IMR-90 (cell line): ENCODE measurements at regions not wholly inside any gene's neighbourhood (a gene's known extent, or its start where the extent isn't known, plus 50 kb on each side); places are given as distances from the start of the nearest gene placed in this dataset.

ENCODE experiments used
- ATAC-seq: fragments of 200-7000 bp; cut with Tn5 transposase; 2 replicates; pipeline ENCODE4 v1.9.1; 2020; ENCODE audit warnings: low read depth, mild to moderate bottlenecking, moderate library complexity
- BruUV-seq: library from RNA; stranded (reverse); fragments of 400-500 nt; replicated peaks from 2 replicates; lab custom pipeline; 2021; lab: Mats Ljungman, UMichigan
- CTCF ChIA-PET: fragments of 300-600 bp; formaldehyde crosslinking; extraction: SDS; loops from one replicate; lab custom pipeline; 2021; ENCODE audit warnings: antibody characterized with exemption; lab: Yijun Ruan, JAX
- POLR2A ChIA-PET: fragments of 300-600 bp; sonication (Branson Sonifier 250); formaldehyde crosslinking; loops from one replicate; lab custom pipeline; 2022; ENCODE audit warnings: antibody characterized with exemption; ENCODE audit not compliant: unreplicated experiment; lab: Charles Lee
- DNase-seq: peaks from one replicate; pipeline ENCODE4 v3.0.0; 2013
- H2AFZ ChIP-seq: replicated peaks from 2 replicates; pipeline ENCODE3; 2013; ENCODE audit warnings: low read length, mild to moderate bottlenecking; ENCODE audit not compliant: poor library complexity
- H2AK5ac ChIP-seq: 2 replicates; pipeline ENCODE4 v1.6.1; 2013; ENCODE audit warnings: low read depth, low read length, inconsistent platforms
- H2AK9ac ChIP-seq: replicated peaks from 2 replicates; pipeline ENCODE3; 2013; ENCODE audit warnings: mild to moderate bottlenecking, low read depth, low read length, moderate library complexity; ENCODE audit not compliant: poor library complexity
- H2BK120ac ChIP-seq: 2 replicates; pipeline ENCODE4 v1.6.1; 2013; ENCODE audit warnings: low read depth, low read length, inconsistent platforms
- H2BK15ac ChIP-seq: 3 replicates; pipeline ENCODE4 v1.6.1; 2013; ENCODE audit warnings: low read depth, low read length, inconsistent platforms
- H2BK20ac ChIP-seq: 2 replicates; pipeline ENCODE4 v1.6.1; 2013; ENCODE audit warnings: low read depth, mild to moderate bottlenecking, inconsistent platforms, low read length, moderate library complexity
- H2BK5ac ChIP-seq: 2 replicates; pipeline ENCODE4 v1.6.1; 2013; ENCODE audit warnings: mild to moderate bottlenecking, low read depth, low read length, inconsistent platforms; ENCODE audit not compliant: poor library complexity, severe bottlenecking
- H3K14ac ChIP-seq: replicated peaks from 2 replicates; pipeline ENCODE4 v1.6.1; 2013; ENCODE audit warnings: low read depth, low read length, inconsistent platforms
- H3K18ac ChIP-seq: 2 replicates; pipeline ENCODE4 v1.6.1; 2013; ENCODE audit warnings: low read depth, low read length, control low read depth
- H3K23ac ChIP-seq: 2 replicates; pipeline ENCODE4 v1.6.1; 2013; ENCODE audit warnings: low read depth, low read length, inconsistent platforms
- H3K27ac ChIP-seq: 2 replicates; pipeline ENCODE4 v1.5.1; 2013; ENCODE audit warnings: mild to moderate bottlenecking, control low read depth, low read length; ENCODE audit not compliant: insufficient read depth
- H3K27me3 ChIP-seq: 2 replicates; pipeline ENCODE4 v1.6.1; 2013; ENCODE audit warnings: low read length; ENCODE audit not compliant: control insufficient read depth, insufficient read depth
- H3K36me3 ChIP-seq: 2 replicates; pipeline ENCODE4 v1.6.1; 2013; ENCODE audit warnings: low read length, mixed read lengths; ENCODE audit not compliant: control insufficient read depth, insufficient read depth
- H3K4ac ChIP-seq: 2 replicates; pipeline ENCODE4 v1.6.1; 2013; ENCODE audit warnings: low read depth, low read length, inconsistent platforms
- H3K4me1 ChIP-seq: 2 replicates; pipeline ENCODE4 v1.6.1; 2013; ENCODE audit warnings: low read length, mixed read lengths; ENCODE audit not compliant: control insufficient read depth, insufficient read depth
- H3K4me2 ChIP-seq: 2 replicates; pipeline ENCODE4 v1.6.1; 2013; ENCODE audit warnings: low read depth, mild to moderate bottlenecking, control low read depth, low read length, moderate library complexity
- H3K4me3 ChIP-seq: 2 replicates; pipeline ENCODE4 v1.5.1; 2013; ENCODE audit warnings: low read depth, mild to moderate bottlenecking, control low read depth, low read length, moderate library complexity; ENCODE audit not compliant: insufficient read depth
- H3K56ac ChIP-seq: 2 replicates; pipeline ENCODE4 v1.6.1; 2013; ENCODE audit warnings: low read length, inconsistent platforms; ENCODE audit not compliant: insufficient read depth; ENCODE audit errors: extremely low read depth
- H3K79me1 ChIP-seq, 2 experiments: 2 replicates each; pipeline ENCODE4 v1.6.1; 2013; ENCODE audit warnings: low read length in 2 of 2, inconsistent platforms in 1 of 2, low read depth in 1 of 2
- H3K9ac ChIP-seq: 2 replicates; pipeline ENCODE4 v1.6.1; 2013; ENCODE audit warnings: low read depth, low read length, control low read depth
- H3K9me1 ChIP-seq: 2 replicates; pipeline ENCODE4 v1.6.1; 2013; ENCODE audit warnings: low read length, inconsistent platforms; ENCODE audit not compliant: insufficient read depth
- H3K9me3 ChIP-seq: 2 replicates; pipeline ENCODE4 v1.6.1; 2013; ENCODE audit warnings: low read length; ENCODE audit not compliant: control insufficient read depth, insufficient read depth
- H4K20me1 ChIP-seq: 2 replicates; pipeline ENCODE4 v1.6.1; 2013; ENCODE audit warnings: low read length, inconsistent platforms; ENCODE audit not compliant: insufficient read depth
- H4K5ac ChIP-seq: 2 replicates; pipeline ENCODE4 v1.6.1; 2013; ENCODE audit warnings: mild to moderate bottlenecking, low read depth, low read length, control low read depth
- H4K8ac ChIP-seq, 2 experiments: 2 replicates each; pipeline ENCODE4 v1.6.1; 2013; ENCODE audit warnings: low read depth in 2 of 2, low read length in 2 of 2, control low read depth in 1 of 2, inconsistent platforms in 1 of 2
- H4K91ac ChIP-seq: 2 replicates; pipeline ENCODE4 v1.6.1; 2013; ENCODE audit warnings: low read depth, low read length, inconsistent platforms; ENCODE audit not compliant: insufficient read depth
- BHLHE40 ChIP-seq: fragments of 150-350 bp; IDR thresholded peaks from 2 replicates; pipeline ENCODE4 v1.6.1; 2016; ENCODE audit warnings: mild to moderate bottlenecking, low read depth, low read length
- CEBPB ChIP-seq: IDR thresholded peaks from 2 replicates; pipeline ENCODE4 v1.6.1; 2012; ENCODE audit warnings: low read depth, low read length, improper control_type of control experiment
- CHD1 ChIP-seq: IDR thresholded peaks from 2 replicates; pipeline ENCODE4 v1.6.1; 2012; ENCODE audit warnings: low read depth, low read length, improper control_type of control experiment
- CTCF ChIP-seq: conservative IDR thresholded peaks from 2 replicates; pipeline ENCODE4 v1.5.1; 2012; ENCODE audit warnings: mild to moderate bottlenecking, low read depth, low read length, improper control_type of control experiment
- ELK1 ChIP-seq: fragments of 150-350 bp; IDR thresholded peaks from 2 replicates; pipeline ENCODE4 v1.6.1; 2016; ENCODE audit warnings: low read depth, mild to moderate bottlenecking, low read length, moderate library complexity, borderline replicate concordance
- FOS ChIP-seq: fragments of 150-350 bp; IDR thresholded peaks from 2 replicates; pipeline ENCODE4 v1.6.1; 2016; ENCODE audit warnings: low read depth, low read length
- MAFK ChIP-seq: IDR thresholded peaks from 2 replicates; pipeline ENCODE4 v1.6.1; 2012; ENCODE audit warnings: low read depth, low read length, improper control_type of control experiment
- MAZ ChIP-seq: IDR thresholded peaks from 2 replicates; pipeline ENCODE4 v1.6.1; 2012; ENCODE audit warnings: low read depth, mild to moderate bottlenecking, low read length, improper control_type of control experiment, moderate library complexity, borderline replicate concordance
- MXI1 ChIP-seq: IDR thresholded peaks from 2 replicates; pipeline ENCODE4 v1.6.1; 2012; ENCODE audit warnings: low read depth, mild to moderate bottlenecking, low read length, moderate library complexity, borderline replicate concordance
- NFE2L2 ChIP-seq: fragments of 150-350 bp; IDR thresholded peaks from 2 replicates; pipeline ENCODE4 v1.6.1; 2016; ENCODE audit warnings: low read depth, mild to moderate bottlenecking, low read length
- POLR2A ChIP-seq: IDR thresholded peaks from 2 replicates; pipeline ENCODE4 v1.6.1; 2012; ENCODE audit warnings: mild to moderate bottlenecking, low read depth, low read length
- RFX5 ChIP-seq: IDR thresholded peaks from 2 replicates; pipeline ENCODE4 v1.8.0; 2012; ENCODE audit warnings: low read depth, mild to moderate bottlenecking, low read length, moderate library complexity
- SMC3 ChIP-seq: fragments of 150-350 bp; IDR thresholded peaks from 2 replicates; pipeline ENCODE4 v1.6.1; 2016; ENCODE audit warnings: low read depth, mild to moderate bottlenecking, antibody characterized with exemption, low read length, moderate library complexity
- USF2 ChIP-seq: fragments of 150-350 bp; IDR thresholded peaks from 2 replicates; pipeline ENCODE4 v1.6.1; 2017; ENCODE audit warnings: mild to moderate bottlenecking, antibody characterized with exemption, low read length, low read depth
- WGBS, 2 experiments: methylation state at CpG; one replicate each; pipeline versions ENCODE4 v1.1.5 to v1.1.7; 2013; ENCODE audit warnings: missing lambda C conversion rate in 2 of 2; ENCODE audit not compliant: insufficient read length in 1 of 2; ENCODE audit errors: extremely low coverage in 2 of 2; 5-methylcytosine and 5-hydroxymethylcytosine counted together
- dilution Hi-C: fragments of 300-500 bp; cut with HindIII; formaldehyde crosslinking; loops from one replicate; pipeline ENCODE4 v1.14.3; 2018; ENCODE audit warnings: low sequenced_read_pairs; ENCODE audit not compliant: unreplicated experiment
- in situ Hi-C: fragments of 300-500 bp; cut with MboI; formaldehyde crosslinking; loops from 3 replicates; pipeline ENCODE4 v1.14.3; 2019; ENCODE audit warnings: low sequenced_read_pairs, inconsistent platforms, mixed read lengths
- intact Hi-C: fragments of 100-400 bp; cut with micrococcal nuclease; formaldehyde crosslinking; loops from 2 replicates; pipeline ENCODE4 v1.10.0; 2022

- WGBS, 2 experiments: no CpG with 5 or more reads among the region's 4 CpGs
- CTCF ChIA-PET: interaction anchor here (0.6 kb wide), 1 partner anchor 1852 kb away, joined by 8 read pairs; no protein-coding TSS in a partner anchor
- no peak for DNase-seq
Observed at GRCh38 chr2:144324446-144325045, 195.4 kb downstream of the ZEB2 start.

More at GRCh38 chr2:144324446-144325045, 195.4 kb downstream of the ZEB2 start:
- no peak overlapping the region for H2AFZ ChIP-seq
- no peak overlapping the region for H4K91ac ChIP-seq
- no peak overlapping the region for H2BK20ac ChIP-seq
- POLR2A ChIA-PET: no interaction called here
- peaks cover 15 to 20% of the 10 kb centered on the region in 2 experiments; a peak in 2 of 4 replicates for H3K79me1 ChIP-seq
- intact Hi-C loops (no loop called here), dilution Hi-C loops (no loop called here), in situ Hi-C loops (no loop called here)
- no peak overlapping the region for H3K27ac ChIP-seq
- no peak overlapping the region for H3K9ac ChIP-seq
- no peaks in the 10 kb centered on the region for H3K36me3 ChIP-seq
- H3K18ac ChIP-seq: no peak overlapping the region
- H4K8ac ChIP-seq: no peak overlapping the region
- H2BK120ac ChIP-seq: no peak overlapping the region
- H3K9me1 ChIP-seq: no peaks in the 10 kb centered on the region
- H3K56ac ChIP-seq: no peak overlapping the region
- TF ChIP-seq SMC3: no peak
- no peak for TF ChIP-seq ELK1
- no peak for TF ChIP-seq FOS
- no peak for TF ChIP-seq USF2
- no peak for TF ChIP-seq BHLHE40
- no peak for TF ChIP-seq CEBPB
- no peak for TF ChIP-seq MAFK
- no peak for TF ChIP-seq MAZ
- TF ChIP-seq RFX5: no peak
- no peak for TF ChIP-seq CHD1
- no peak for TF ChIP-seq NFE2L2
- TF ChIP-seq MXI1: no peak
- TF ChIP-seq POLR2A: no peak
- no peak for TF ChIP-seq CTCF
- H4K20me1 ChIP-seq: no peaks in the 10 kb centered on the region
- H3K23ac ChIP-seq: no peak overlapping the region
- H3K4me3 ChIP-seq: no peak overlapping the region
- no peaks in the 10 kb centered on the region for H3K4me1 ChIP-seq
- no peak overlapping the region for H2AK5ac ChIP-seq
- H3K9me3 ChIP-seq: no peaks in the 10 kb centered on the region
- no peaks in the 10 kb centered on the region for H3K27me3 ChIP-seq
- H2BK15ac ChIP-seq: no peak overlapping the region
- H2AK9ac ChIP-seq: no peak overlapping the region
- H3K14ac ChIP-seq: no peak overlapping the region
- H3K4ac ChIP-seq: no peak overlapping the region
- H2BK5ac ChIP-seq: no peak overlapping the region
- no peak for ATAC-seq
- H3K4me2 ChIP-seq: no peak overlapping the region
- no TSS peak for BruUV-seq
- H4K5ac ChIP-seq: no peak overlapping the region
